ENCODE measurements at regions not wholly inside any gene's neighbourhood (a gene's known extent, or its start where the extent isn't known, plus 50 kb on each side); places are given as distances from the start of the nearest gene placed in this dataset.

GRCh38 chr11:112524798-112525197, 264.1 kb upstream of the PLET1 start:
- 18% methylated on average over 4 of the region's 4 CpGs for WGBS (ENCODE audit: low lambda C conversion rate)
- no TSS peak for BruUV-seq (replicated peaks)
- ATAC-seq (no peak), DNase-seq (ENCODE audit: low spot score) (no peak), FAIRE-seq (no peak)
- no peaks in the 10 kb centered on the region for H3K36me3 ChIP-seq (replicated peaks in 1 of 2; ENCODE audit: control insufficient read depth in 1 of 2, insufficient read depth in 2 of 2, low read length in 2 of 2)
- H3K4me3 ChIP-seq (replicated peaks in 1 of 3; ENCODE audit: insufficient read depth in 1 of 3, low read depth in 2 of 3, low read length in 3 of 3): no peak overlapping the region
- no peaks in the 10 kb centered on the region for H4K20me1 ChIP-seq (ENCODE audit: insufficient read depth, low read length)
- no peaks in the 10 kb centered on the region for H3K79me2 ChIP-seq (ENCODE audit: insufficient read depth, low read length)
- no peak overlapping the region for H2AFZ ChIP-seq (ENCODE audit: low read length)
- H3K4me1 ChIP-seq (ENCODE audit: insufficient read depth, low read length): no peaks in the 10 kb centered on the region
- H3K9ac ChIP-seq (ENCODE audit: insufficient read depth, low read depth, low read length): no peak overlapping the region
- intact Hi-C loops (cut with micrococcal nuclease; ENCODE audit: unreplicated experiment) (no loop called here), in situ Hi-C loops (cut with HindIII; ENCODE audit: extremely low pct_ligation_motif_present, low pct_unique_long_range_greater_than_20kb) (no loop called here)
- CTCF ChIA-PET (ENCODE audit: low intra/inter-chr PET ratio, low total read pairs): no interaction called here
- no peaks in the 10 kb centered on the region; a peak in 1 of 5 replicates for H3K27me3 ChIP-seq (ENCODE audit: control insufficient read depth in 1 of 2, insufficient read depth in 2 of 2, low read length in 2 of 2)
- POLR2A ChIA-PET: no interaction called here
- no peaks in the 10 kb centered on the region for H3K9me3 ChIP-seq (ENCODE audit: low read length)
- no peak overlapping the region for H3K4me2 ChIP-seq (ENCODE audit: low read depth, low read length)
- no peak overlapping the region for H3K27ac ChIP-seq (ENCODE audit: extremely low read length, insufficient read depth, low read length)
- TF ChIP-seq ZNF556 (CRISPR knock-in tag; IDR thresholded peaks at IDR 0.05; ENCODE audit: borderline replicate concordance): no peak
- no peak for TF ChIP-seq POLR2G (IDR thresholded peaks at IDR 0.05; ENCODE audit: low read depth, low read length)
- TF ChIP-seq ZNF660 (CRISPR knock-in tag; IDR thresholded peaks at IDR 0.05; ENCODE audit: borderline replicate concordance, low read depth): no peak
- TF ChIP-seq ZNF562 (CRISPR knock-in tag; IDR thresholded peaks at IDR 0.05; ENCODE audit: borderline replicate concordance): no peak
- TF ChIP-seq ZFP91 (CRISPR knock-in tag; IDR thresholded peaks at IDR 0.05; ENCODE audit: borderline replicate concordance): no peak
- TF ChIP-seq ZNF781 (CRISPR knock-in tag; IDR thresholded peaks at IDR 0.05; ENCODE audit: borderline replicate concordance, not compliant biosample characterization): no peak
- no peak for TF ChIP-seq KIAA2018 (CRISPR knock-in tag; IDR thresholded peaks at IDR 0.05; ENCODE audit: borderline replicate concordance)
- no peak for TF ChIP-seq GATAD1 (CRISPR knock-in tag; IDR thresholded peaks at IDR 0.05)
- no peak for TF ChIP-seq ARID3A (IDR thresholded peaks at IDR 0.05; ENCODE audit: low read depth, low read length)
- TF ChIP-seq PHB2 (IDR thresholded peaks at IDR 0.05; ENCODE audit: partially characterized antibody): no peak
- no peak for TF ChIP-seq ZNF841 (CRISPR knock-in tag; IDR thresholded peaks at IDR 0.05; ENCODE audit: borderline replicate concordance)
- no peak for TF ChIP-seq ZFP36L1 (CRISPR knock-in tag; IDR thresholded peaks at IDR 0.05)
- no peak for TF ChIP-seq CREB1 (IDR thresholded peaks at IDR 0.05)
- TF ChIP-seq CREB1 (CRISPR knock-in tag; IDR thresholded peaks at IDR 0.05): no peak

Measured in HepG2 (cell line).